ENCODE measurements at regions not wholly inside any gene's neighbourhood (a gene's known extent, or its start where the extent isn't known, plus 50 kb on each side); places are given as distances from the start of the nearest gene placed in this dataset.

DNA sequence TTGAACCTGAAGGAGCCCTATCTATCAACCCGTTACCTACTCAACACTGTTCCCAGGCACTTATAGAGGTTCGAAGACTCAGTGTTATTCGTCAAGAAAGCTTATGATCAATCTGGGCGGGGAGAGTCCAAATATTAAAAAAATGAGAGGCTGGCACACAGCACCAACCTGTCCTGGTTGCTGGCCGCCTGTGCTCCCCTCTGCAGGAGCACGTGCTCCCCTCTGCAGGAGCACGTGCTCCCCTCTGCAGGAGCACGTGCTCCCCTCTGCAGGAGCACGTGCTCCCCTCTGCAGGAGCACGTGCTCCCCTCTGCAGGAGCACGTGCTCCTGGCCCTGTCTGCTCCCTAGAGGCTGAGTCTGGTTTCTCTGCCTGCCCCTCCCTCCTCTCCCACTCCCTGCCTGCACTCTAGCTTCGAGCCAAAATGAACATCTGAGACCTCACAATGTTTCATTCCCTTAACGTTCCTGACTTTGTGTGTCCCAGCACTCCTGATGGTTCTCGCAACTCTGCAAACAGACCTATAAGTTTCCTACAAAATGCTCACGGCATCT is 614.0 kb upstream of the ID2 start:
- 95% methylated on average over 9 of the region's 15 CpGs for WGBS (ENCODE audit: insufficient coverage)
- Mint-ChIP-seq H3K27ac (no peak overlapping the region), H3K36me3 (no peaks in the 10 kb centered on the region)

DNA sequence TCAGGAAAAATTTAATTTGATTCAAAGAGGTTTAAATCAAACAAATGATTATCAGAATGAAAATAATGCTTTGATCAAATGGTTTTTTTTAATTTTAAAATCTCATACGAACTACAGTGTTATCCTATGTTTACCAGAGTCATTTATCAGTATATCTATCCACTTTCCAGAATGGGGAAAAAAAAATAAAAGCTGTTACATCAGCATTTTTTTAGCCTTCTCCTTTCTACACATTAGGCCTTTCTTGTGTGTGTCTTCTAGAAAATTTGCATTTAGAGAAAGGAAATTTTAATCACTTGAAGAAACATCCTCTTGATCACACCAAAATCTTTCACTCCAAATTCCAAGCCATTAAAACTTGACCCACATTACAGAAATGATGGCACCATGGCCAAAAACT is 608.9 kb upstream of the ID2 start:
- Histone ChIP-seq H3K79me2 (ENCODE audit: insufficient read depth, low read length) (no peaks in the 10 kb centered on the region), H3K4me3 (replicated peaks in 1 of 3; ENCODE audit: low read depth in 2 of 3, low read length in 3 of 3) (no peak overlapping the region), H2AFZ (ENCODE audit: insufficient read depth, low read depth, low read length, poor library complexity, severe bottlenecking) (no peak overlapping the region), H3K9me3 (replicated peaks in 1 of 2; ENCODE audit: control insufficient read depth in 1 of 2, insufficient read depth in 1 of 2, low read length in 2 of 2) (peaks cover 0 to 4% of the 10 kb centered on the region in 2 donors), H3K27me3 (ENCODE audit: control insufficient read depth in 2 of 2, insufficient read depth in 2 of 2, low read length in 2 of 2) (no peaks in the 10 kb centered on the region), H4K20me1 (ENCODE audit: insufficient read depth, low read length) (no peaks in the 10 kb centered on the region), H3K4me1 (ENCODE audit: control insufficient read depth in 1 of 2, insufficient read depth in 2 of 2, low read length in 2 of 2) (peaks cover 20% of the 10 kb centered on the region in 2 donors), H3K9ac (ENCODE audit: insufficient read depth, low read length, poor library complexity, severe bottlenecking) (no peak overlapping the region), H3K36me3 (replicated peaks in 1 of 2; ENCODE audit: control insufficient read depth in 1 of 2, insufficient read depth in 2 of 2, low read length in 2 of 2) (no peaks in the 10 kb centered on the region), H3K4me2 (replicated peaks; ENCODE audit: extremely low read depth, low read length, poor library complexity, severe bottlenecking) (no peak overlapping the region), H3K27ac (ENCODE audit: low read depth in 1 of 2, low read length in 2 of 2) (no peak overlapping the region)
- Mint-ChIP-seq H3K9me3 (peaks cover 6 to 12% (median 9%) of the 10 kb centered on the region in 7 donors), H3K27ac (no peak overlapping the region), H3K4me1 (peaks cover 22% of the 10 kb centered on the region), H3K4me3 (no peak overlapping the region), H3K36me3 (no peaks in the 10 kb centered on the region), H3K27me3 (ENCODE audit: low read depth in 3 of 3) (no peaks in the 10 kb centered on the region)
- intact Hi-C loops (cut with micrococcal nuclease), result no loop called here
- TF ChIP-seq, protein P1, sequence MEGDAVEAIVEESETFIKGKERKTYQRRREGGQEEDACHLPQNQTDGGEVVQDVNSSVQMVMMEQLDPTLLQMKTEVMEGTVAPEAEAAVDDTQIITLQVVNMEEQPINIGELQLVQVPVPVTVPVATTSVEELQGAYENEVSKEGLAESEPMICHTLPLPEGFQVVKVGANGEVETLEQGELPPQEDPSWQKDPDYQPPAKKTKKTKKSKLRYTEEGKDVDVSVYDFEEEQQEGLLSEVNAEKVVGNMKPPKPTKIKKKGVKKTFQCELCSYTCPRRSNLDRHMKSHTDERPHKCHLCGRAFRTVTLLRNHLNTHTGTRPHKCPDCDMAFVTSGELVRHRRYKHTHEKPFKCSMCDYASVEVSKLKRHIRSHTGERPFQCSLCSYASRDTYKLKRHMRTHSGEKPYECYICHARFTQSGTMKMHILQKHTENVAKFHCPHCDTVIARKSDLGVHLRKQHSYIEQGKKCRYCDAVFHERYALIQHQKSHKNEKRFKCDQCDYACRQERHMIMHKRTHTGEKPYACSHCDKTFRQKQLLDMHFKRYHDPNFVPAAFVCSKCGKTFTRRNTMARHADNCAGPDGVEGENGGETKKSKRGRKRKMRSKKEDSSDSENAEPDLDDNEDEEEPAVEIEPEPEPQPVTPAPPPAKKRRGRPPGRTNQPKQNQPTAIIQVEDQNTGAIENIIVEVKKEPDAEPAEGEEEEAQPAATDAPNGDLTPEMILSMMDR (IDR thresholded peaks at IDR 0.05), result no peak
- WGBS (ENCODE audit: insufficient coverage), result no CpG with 5 or more reads among the region's 1 CpG
- DNase-seq, result no peak

More for the DNA sequence above, 614.0 kb upstream of the ID2 start:
- H3K4me2 ChIP-seq (replicated peaks; ENCODE audit: extremely low read depth, low read length, poor library complexity, severe bottlenecking), result no peak overlapping the region
- Mint-ChIP-seq H3K4me1 (no peaks in the 10 kb centered on the region), H3K27me3 (ENCODE audit: low read depth in 3 of 3) (peaks cover 0 to 2% (median 0%) of the 10 kb centered on the region in 3 donors), H3K9me3 (peaks cover 0 to 11% (median 2%) of the 10 kb centered on the region in 7 donors), H3K4me3 (no peak overlapping the region)
- H3K4me1 ChIP-seq (ENCODE audit: control insufficient read depth in 1 of 2, insufficient read depth in 2 of 2, low read length in 2 of 2), result no peaks in the 10 kb centered on the region
- no peak overlapping the region for H3K4me3 ChIP-seq (replicated peaks in 1 of 3; ENCODE audit: low read depth in 2 of 3, low read length in 3 of 3)
- H3K36me3 ChIP-seq (replicated peaks in 1 of 2; ENCODE audit: control insufficient read depth in 1 of 2, insufficient read depth in 2 of 2, low read length in 2 of 2), result no peaks in the 10 kb centered on the region
- no peaks in the 10 kb centered on the region for H4K20me1 ChIP-seq (ENCODE audit: insufficient read depth, low read length)
- no peak overlapping the region for H2AFZ ChIP-seq (ENCODE audit: insufficient read depth, low read depth, low read length, poor library complexity, severe bottlenecking)
- no peak overlapping the region for H3K27ac ChIP-seq (ENCODE audit: low read depth in 1 of 2, low read length in 2 of 2)
- no peaks in the 10 kb centered on the region for H3K9me3 ChIP-seq (replicated peaks in 1 of 2; ENCODE audit: control insufficient read depth in 1 of 2, insufficient read depth in 1 of 2, low read length in 2 of 2)
- TF ChIP-seq, protein P1 (IDR thresholded peaks at IDR 0.05), result no peak
- no peaks in the 10 kb centered on the region for H3K79me2 ChIP-seq (ENCODE audit: insufficient read depth, low read length)
- no peaks in the 10 kb centered on the region for H3K27me3 ChIP-seq (ENCODE audit: control insufficient read depth in 2 of 2, insufficient read depth in 2 of 2, low read length in 2 of 2)
- intact Hi-C loops (cut with micrococcal nuclease), result no loop called here
- DNase-seq, result no peak
- H3K9ac ChIP-seq (ENCODE audit: insufficient read depth, low read length, poor library complexity, severe bottlenecking), result no peak overlapping the region

Measured in CD14-positive monocyte (primary cell).